Tibial nerve (tissue), 4 donors: ENCODE measurements at regions not wholly inside any gene's neighbourhood (a gene's known extent, or its start where the extent isn't known, plus 50 kb on each side); places are given as distances from the start of the nearest gene placed in this dataset.

Source experiments
- DNase-seq, 2 donors: peaks; one replicate each; pipeline ENCODE4 v3.0.0-alpha.2; 2019; ENCODE audit warnings: low spot score in 2 of 2
- H3K27ac ChIP-seq, 4 donors: fragments of 200-600 bp; sonication (generic) in 3 of 4; one replicate each; pipeline ENCODE4 v1.5.1; 2017 to 2019; ENCODE audit warnings: mild to moderate bottlenecking in 1 of 4
- H3K27me3 ChIP-seq, 2 donors: fragments of 200-600 bp; sonication (generic) in 1 of 2; one replicate each; pipeline versions ENCODE4 v1.5.1 to v1.6.0; 2017 to 2019
- H3K36me3 ChIP-seq, 3 donors: fragments of 200-600 bp; sonication (generic); one replicate each; pipeline ENCODE4 v1.5.1; 2018 to 2019
- H3K4me1 ChIP-seq, 4 donors: fragments of 200-600 bp; sonication (generic) in 3 of 4; one replicate each; pipeline ENCODE4 v1.5.1; 2017 to 2019
- H3K4me3 ChIP-seq, 4 donors: fragments of 200-600 bp; sonication (generic) in 3 of 4; one replicate each; pipeline ENCODE4 v1.5.1; 2017 to 2019; ENCODE audit warnings: mild to moderate bottlenecking in 1 of 4, moderate library complexity in 1 of 4
- H3K9me3 ChIP-seq, 4 donors: fragments of 200-600 bp; sonication (generic) in 3 of 4; one replicate each; pipeline ENCODE4 v1.5.1; 2017 to 2019
- EP300 ChIP-seq, 2 donors: sonication (generic); formaldehyde crosslinking; IDR thresholded peaks; one replicate each; pipeline ENCODE4 v1.6.1; 2017; ENCODE audit warnings: antibody characterized with exemption in 2 of 2, mild to moderate bottlenecking in 1 of 2
- POLR2A ChIP-seq, 2 donors: fragments of 450-650 bp; IDR thresholded peaks; one replicate each; pipeline ENCODE4 v1.6.1; 2017; ENCODE audit warnings: antibody characterized with exemption in 2 of 2, mild to moderate bottlenecking in 2 of 2, moderate library complexity in 2 of 2
- WGBS, 2 donors: methylation state at CpG; one replicate each; pipeline ENCODE4 v1.1.5; 2018; 5-methylcytosine and 5-hydroxymethylcytosine counted together
- TF ChIP-seq, protein P1 (sequence below), 5 experiments: fragments of 200-600 bp in 3 of 5; fragments of 450-650 bp in 2 of 5; sonication (generic) in 3 of 5; IDR thresholded peaks; one replicate each; pipeline ENCODE4 v1.5.1; 2016 to 2019; ENCODE audit warnings: antibody characterized with exemption in 5 of 5, mild to moderate bottlenecking in 3 of 5, moderate library complexity in 2 of 5

- no peak for TF ChIP-seq POLR2A (IDR thresholded peaks at IDR 0.05)
Observed at GRCh38 chr1:173354937-173355280, 122.2 kb upstream of the PRDX6 start.

DNA sequence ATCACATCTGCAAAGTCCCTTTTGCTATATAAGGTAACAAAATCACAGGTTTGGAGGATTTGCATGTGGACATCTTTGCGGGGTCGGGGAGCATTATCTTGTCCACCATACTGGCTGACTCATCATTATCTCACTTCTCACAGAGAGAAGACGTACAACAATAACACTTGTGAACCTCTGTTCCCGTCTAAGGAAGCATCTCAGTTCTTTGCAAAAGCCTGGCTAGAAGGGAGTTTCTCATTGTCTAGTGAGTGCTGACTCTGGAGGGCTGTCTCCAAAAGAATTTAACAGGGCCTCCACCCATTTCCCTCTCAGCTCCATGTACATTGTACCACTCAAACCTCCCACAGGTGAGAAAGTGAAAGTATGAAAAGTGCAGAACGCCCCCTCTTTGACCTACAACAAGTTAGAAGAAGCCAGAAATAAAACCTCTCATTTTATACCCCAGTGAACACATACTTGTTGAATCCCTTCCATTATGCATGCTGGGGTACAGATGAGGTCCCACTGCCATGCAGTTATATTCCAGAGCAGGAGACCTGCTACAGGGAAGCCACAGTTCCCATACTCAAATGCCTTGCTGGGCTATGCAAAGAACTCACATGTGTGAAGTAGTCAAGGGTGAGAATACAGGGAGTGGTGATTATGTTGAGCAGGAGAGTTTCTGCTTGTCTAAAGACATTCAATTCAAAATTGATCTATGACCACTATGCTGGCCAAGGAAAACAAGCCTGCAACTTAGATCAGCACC, 121.7 kb upstream of the PRDX6 start:
- no peak overlapping the region for H3K27ac ChIP-seq
- 84 to 87% methylated on average over 5 of the region's 5 CpGs for WGBS, 2 donors
- H3K27me3 ChIP-seq: no peaks in the 10 kb centered on the region
- H3K36me3 ChIP-seq: no peaks in the 10 kb centered on the region
- peaks cover 0 to 11% (median 0%) of the 10 kb centered on the region in 4 donors for H3K9me3 ChIP-seq
- no peak for DNase-seq
- H3K4me3 ChIP-seq: no peak overlapping the region
- no peak for TF ChIP-seq POLR2A (IDR thresholded peaks at IDR 0.05)
- no peak for TF ChIP-seq EP300 (IDR thresholded peaks at IDR 0.05)
- TF ChIP-seq, protein P1, sequence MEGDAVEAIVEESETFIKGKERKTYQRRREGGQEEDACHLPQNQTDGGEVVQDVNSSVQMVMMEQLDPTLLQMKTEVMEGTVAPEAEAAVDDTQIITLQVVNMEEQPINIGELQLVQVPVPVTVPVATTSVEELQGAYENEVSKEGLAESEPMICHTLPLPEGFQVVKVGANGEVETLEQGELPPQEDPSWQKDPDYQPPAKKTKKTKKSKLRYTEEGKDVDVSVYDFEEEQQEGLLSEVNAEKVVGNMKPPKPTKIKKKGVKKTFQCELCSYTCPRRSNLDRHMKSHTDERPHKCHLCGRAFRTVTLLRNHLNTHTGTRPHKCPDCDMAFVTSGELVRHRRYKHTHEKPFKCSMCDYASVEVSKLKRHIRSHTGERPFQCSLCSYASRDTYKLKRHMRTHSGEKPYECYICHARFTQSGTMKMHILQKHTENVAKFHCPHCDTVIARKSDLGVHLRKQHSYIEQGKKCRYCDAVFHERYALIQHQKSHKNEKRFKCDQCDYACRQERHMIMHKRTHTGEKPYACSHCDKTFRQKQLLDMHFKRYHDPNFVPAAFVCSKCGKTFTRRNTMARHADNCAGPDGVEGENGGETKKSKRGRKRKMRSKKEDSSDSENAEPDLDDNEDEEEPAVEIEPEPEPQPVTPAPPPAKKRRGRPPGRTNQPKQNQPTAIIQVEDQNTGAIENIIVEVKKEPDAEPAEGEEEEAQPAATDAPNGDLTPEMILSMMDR (IDR thresholded peaks at IDR 0.05): no peak
- no peaks in the 10 kb centered on the region for H3K4me1 ChIP-seq

More at GRCh38 chr1:173354937-173355280, 122.2 kb upstream of the PRDX6 start:
- H3K4me1 ChIP-seq: no peaks in the 10 kb centered on the region
- WGBS, 2 donors: 90 to 93% methylated on average over 3 of the region's 3 CpGs
- no peaks in the 10 kb centered on the region for H3K27me3 ChIP-seq
- no peak overlapping the region for H3K4me3 ChIP-seq
- peaks cover 0 to 11% (median 0%) of the 10 kb centered on the region in 4 donors for H3K9me3 ChIP-seq
- H3K36me3 ChIP-seq: no peaks in the 10 kb centered on the region
- H3K27ac ChIP-seq: no peak overlapping the region
- DNase-seq: no peak

DNA sequence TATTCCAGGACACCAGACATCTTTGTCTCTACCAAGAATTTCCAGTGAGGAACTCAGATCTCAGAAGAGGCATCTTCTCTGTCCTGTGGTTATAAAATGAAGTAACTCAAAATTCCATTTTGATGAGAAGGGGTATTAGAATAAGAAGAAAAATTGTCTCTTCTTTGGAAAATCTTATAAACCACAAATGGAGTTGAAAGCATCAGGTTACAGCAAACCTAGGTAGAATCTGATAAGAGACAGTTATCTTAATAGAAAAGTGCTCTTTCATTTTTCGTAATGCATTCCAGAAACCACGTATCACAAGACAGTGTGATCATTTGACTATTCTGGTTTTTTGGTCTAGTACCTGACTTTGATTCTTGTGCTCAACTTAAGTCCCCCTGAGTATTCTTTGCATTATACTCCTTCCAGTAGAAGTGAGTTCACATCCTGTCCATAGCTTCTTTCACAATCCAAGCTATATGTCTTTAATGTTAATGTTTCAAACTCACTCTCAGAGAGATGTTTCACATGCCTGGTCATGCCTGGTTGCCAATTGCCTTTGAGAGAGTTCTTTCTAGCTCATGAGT, 120.9 kb upstream of the PRDX6 start:
- Histone ChIP-seq H3K27ac (no peak overlapping the region), H3K4me3 (no peak overlapping the region), H3K4me1 (no peaks in the 10 kb centered on the region), H3K9me3 (peaks cover 0 to 11% (median 0%) of the 10 kb centered on the region in 4 donors), H3K36me3 (no peaks in the 10 kb centered on the region), H3K27me3 (no peaks in the 10 kb centered on the region)
- no peak for DNase-seq
- TF ChIP-seq, protein P1 (IDR thresholded peaks at IDR 0.05): no peak
- no peak for TF ChIP-seq EP300 (IDR thresholded peaks at IDR 0.05)
- TF ChIP-seq POLR2A (IDR thresholded peaks at IDR 0.05): no peak
- 85 to 87% methylated on average over 2 of the region's 2 CpGs for WGBS, 2 donors

- Histone ChIP-seq H3K9me3 (no peaks in the 10 kb centered on the region), H3K4me3 (no peak overlapping the region), H3K27me3 (no peaks in the 10 kb centered on the region), H3K27ac (no peak overlapping the region), H3K4me1 (no peaks in the 10 kb centered on the region), H3K36me3 (no peaks in the 10 kb centered on the region)
- whole genome bisulfite sequencing, 2 donors: 64 to 71% methylated on average over 3 of the region's 3 CpGs
- TF ChIP-seq, protein P1 (IDR thresholded peaks at IDR 0.05): no peak
- TF ChIP-seq EP300 (IDR thresholded peaks at IDR 0.05) (no peak), POLR2A (IDR thresholded peaks at IDR 0.05) (no peak)
- DNase-seq: no peak
Observed at GRCh38 chr1:173360487-173361063, 116.6 kb upstream of the PRDX6 start.

GRCh38 chr1:173362543-173362942, 114.6 kb upstream of the PRDX6 start:
- no peak overlapping the region for H3K4me3 ChIP-seq

More at GRCh38 chr1:173362543-173362942, 114.6 kb upstream of the PRDX6 start:
- no peaks in the 10 kb centered on the region for H3K9me3 ChIP-seq
- TF ChIP-seq, protein P1 (IDR thresholded peaks at IDR 0.05): no peak
- TF ChIP-seq EP300 (IDR thresholded peaks at IDR 0.05) (no peak), POLR2A (IDR thresholded peaks at IDR 0.05) (no peak)
- no peaks in the 10 kb centered on the region for H3K27me3 ChIP-seq
- no peak for DNase-seq
- H3K36me3 ChIP-seq: no peaks in the 10 kb centered on the region
- no peaks in the 10 kb centered on the region for H3K4me1 ChIP-seq
- WGBS, 2 donors: 92 to 94% methylated on average over 2 of the region's 2 CpGs
- no peak overlapping the region for H3K27ac ChIP-seq
